ENCODE measurements at regions not wholly inside any gene's neighbourhood (a gene's known extent, or its start where the extent isn't known, plus 50 kb on each side); places are given as distances from the start of the nearest gene placed in this dataset.

- TF ChIP-seq CTCF (IDR thresholded peaks at IDR 0.05) = no peak
- Histone ChIP-seq H3K27ac (no peak overlapping the region), H3K9me3 (no peaks in the 10 kb centered on the region), H3K36me3 (no peaks in the 10 kb centered on the region), H3K4me3 (no peak overlapping the region), H3K4me1 (peaks cover 12 to 24% of the 10 kb centered on the region in 2 donors), H3K27me3 (no peaks in the 10 kb centered on the region)
- intact Hi-C loops (cut with DNase I) = loop anchor here (10.0 kb wide), 1 partner anchor 455 kb away; the partner anchor contains the start of gene CCDC66
- DNase-seq (ENCODE audit: low spot score in 2 of 2) = no peak
Observed at GRCh38 chr3:57009802-57010201, 50.7 kb upstream of the SPATA12 start.

GRCh38 chr3:57009367-57009766 is 51.1 kb upstream of the SPATA12 start:
- Histone ChIP-seq H3K4me3 (no peak overlapping the region), H3K27ac (peak overlapping the region in 1 of 2 donors; percentile 87), H3K27me3 (no peaks in the 10 kb centered on the region), H3K9me3 (no peaks in the 10 kb centered on the region), H3K4me1 (peaks cover 12 to 24% of the 10 kb centered on the region in 2 donors), H3K36me3 (no peaks in the 10 kb centered on the region)
- no peak for DNase-seq (ENCODE audit: low spot score in 2 of 2)
- no peak for TF ChIP-seq CTCF (IDR thresholded peaks at IDR 0.05)
- intact Hi-C loops (cut with DNase I) = loop anchor here (10.0 kb wide), 1 partner anchor 455 kb away; the partner anchor contains the start of gene CCDC66

- peak overlapping the region; percentile 33 to 36 for H3K4me3 ChIP-seq
- intact Hi-C loops (cut with DNase I) = loop anchor here (1.0 to 10.0 kb wide), 3 partner anchors 12 to 453 kb away; partner anchors contain the start of genes APPL1 and CCDC66
- TF ChIP-seq CTCF (IDR thresholded peaks at IDR 0.05) = no peak
- no peaks in the 10 kb centered on the region for H3K36me3 ChIP-seq
- peak; percentile 55 to 90 for DNase-seq (ENCODE audit: low spot score in 2 of 2)
- peaks cover 12 to 24% of the 10 kb centered on the region in 2 donors for H3K4me1 ChIP-seq
- no peaks in the 10 kb centered on the region for H3K27me3 ChIP-seq
- peak overlapping the region; percentile 87 for H3K27ac ChIP-seq
- no peaks in the 10 kb centered on the region for H3K9me3 ChIP-seq
Observed at GRCh38 chr3:57007521-57008460, 52.7 kb upstream of the SPATA12 start.

- TF ChIP-seq CTCF (IDR thresholded peaks at IDR 0.05) = peak in 2 of 3 experiments; percentile 8 to 16
- no peaks in the 10 kb centered on the region for H3K9me3 ChIP-seq
- H3K27ac ChIP-seq = peak overlapping the region; percentile 87
- no peaks in the 10 kb centered on the region for H3K27me3 ChIP-seq
- H3K4me3 ChIP-seq = peak overlapping the region in 1 of 2 donors; percentile 33
- no peaks in the 10 kb centered on the region for H3K36me3 ChIP-seq
- intact Hi-C loops (cut with DNase I) = loop anchor here (2.0 to 10.0 kb wide), 2 partner anchors 220 to 452 kb away; partner anchors contain the start of genes APPL1 and CCDC66
- no peak for DNase-seq (ENCODE audit: low spot score in 2 of 2)
- peaks cover 12 to 24% of the 10 kb centered on the region in 2 donors for H3K4me1 ChIP-seq
Observed at GRCh38 chr3:57006949-57007419, 53.5 kb upstream of the SPATA12 start.

- intact Hi-C loops (cut with DNase I) = loop anchor here (2.0 to 10.0 kb wide), 2 partner anchors 221 to 451 kb away; partner anchors contain the start of genes APPL1 and CCDC66
- H3K27ac ChIP-seq = peak overlapping the region; percentile 87
- peaks cover 12 to 24% of the 10 kb centered on the region in 2 donors for H3K4me1 ChIP-seq
- no peak overlapping the region for H3K4me3 ChIP-seq
- no peak for DNase-seq (ENCODE audit: low spot score in 2 of 2)
- no peaks in the 10 kb centered on the region for H3K36me3 ChIP-seq
- H3K9me3 ChIP-seq = no peaks in the 10 kb centered on the region
- no peak for TF ChIP-seq CTCF (IDR thresholded peaks at IDR 0.05)
- no peaks in the 10 kb centered on the region for H3K27me3 ChIP-seq
Observed at GRCh38 chr3:57006179-57006657, 54.2 kb upstream of the SPATA12 start.
